ENCODE measurements at regions not wholly inside any gene's neighbourhood (a gene's known extent, or its start where the extent isn't known, plus 50 kb on each side); places are given as distances from the start of the nearest gene placed in this dataset.

GRCh38 chr4:25523405-25523804 is 132.2 kb upstream of the SLC34A2 start:
- Histone ChIP-seq H2AFZ (ENCODE audit: low read depth, low read length, severe bottlenecking) (no peak overlapping the region), H3K79me2 (ENCODE audit: insufficient read depth, low read length) (no peaks in the 10 kb centered on the region), H3K9ac (ENCODE audit: low read length) (no peak overlapping the region), H3K36me3 (ENCODE audit: low read length) (no peaks in the 10 kb centered on the region), H4K20me1 (ENCODE audit: low read depth, low read length) (no peaks in the 10 kb centered on the region), H3K9me3 (ENCODE audit: insufficient read depth, low read length) (no peaks in the 10 kb centered on the region), H3F3A (ENCODE audit: insufficient read depth) (no peaks in the 10 kb centered on the region), H3K27ac (ENCODE audit: low read depth, low read length) (no peak overlapping the region), H3K27me3 (ENCODE audit: low read length) (no peaks in the 10 kb centered on the region), H3K4me2 (ENCODE audit: low read depth, low read length, poor library complexity, severe bottlenecking) (no peak overlapping the region), H3K9me2 (replicated peaks; ENCODE audit: insufficient read depth, low read length) (no peaks in the 10 kb centered on the region), H3K4me3 (ENCODE audit: insufficient read depth, low read length, poor library complexity, severe bottlenecking) (no peak overlapping the region)
- TF ChIP-seq CTCF (IDR thresholded peaks at IDR 0.05; ENCODE audit: insufficient read depth, low read length, poor library complexity, severe bottlenecking) (no peak), EZH2phosphoT487 (conservative IDR thresholded peaks at IDR 0.05; ENCODE audit: low read length) (no peak)

- Histone ChIP-seq H3K4me2 (ENCODE audit: low read depth, low read length, poor library complexity, severe bottlenecking) (no peak overlapping the region), H3K27ac (ENCODE audit: low read depth, low read length) (no peak overlapping the region)
- no peak for TF ChIP-seq CTCF (IDR thresholded peaks at IDR 0.05; ENCODE audit: insufficient read depth, low read length, poor library complexity, severe bottlenecking)
- no peak for TF ChIP-seq EZH2phosphoT487 (conservative IDR thresholded peaks at IDR 0.05; ENCODE audit: low read length)
These were observed 131.0 kb upstream of the SLC34A2 start for GRCh38 chr4:25524663-25525062.

GRCh38 chr4:25525896-25526295 is 129.8 kb upstream of the SLC34A2 start:
- Histone ChIP-seq H3K9me2 (replicated peaks; ENCODE audit: insufficient read depth, low read length) (no peaks in the 10 kb centered on the region), H3F3A (ENCODE audit: insufficient read depth) (no peaks in the 10 kb centered on the region), H3K9me3 (ENCODE audit: insufficient read depth, low read length) (no peaks in the 10 kb centered on the region), H3K79me2 (ENCODE audit: insufficient read depth, low read length) (no peaks in the 10 kb centered on the region), H3K9ac (ENCODE audit: low read length) (no peak overlapping the region), H3K4me2 (ENCODE audit: low read depth, low read length, poor library complexity, severe bottlenecking) (no peak overlapping the region), H2AFZ (ENCODE audit: low read depth, low read length, severe bottlenecking) (no peak overlapping the region), H3K27me3 (ENCODE audit: low read length) (no peaks in the 10 kb centered on the region), H3K4me3 (ENCODE audit: insufficient read depth, low read length, poor library complexity, severe bottlenecking) (no peak overlapping the region), H4K20me1 (ENCODE audit: low read depth, low read length) (no peaks in the 10 kb centered on the region), H3K27ac (ENCODE audit: low read depth, low read length) (no peak overlapping the region), H3K36me3 (ENCODE audit: low read length) (no peaks in the 10 kb centered on the region)
- TF ChIP-seq EZH2phosphoT487 (conservative IDR thresholded peaks at IDR 0.05; ENCODE audit: low read length) (no peak), CTCF (IDR thresholded peaks at IDR 0.05; ENCODE audit: insufficient read depth, low read length, poor library complexity, severe bottlenecking) (no peak)

More at GRCh38 chr4:25524663-25525062, 131.0 kb upstream of the SLC34A2 start:
- Histone ChIP-seq H3K79me2 (ENCODE audit: insufficient read depth, low read length) (no peaks in the 10 kb centered on the region), H4K20me1 (ENCODE audit: low read depth, low read length) (no peaks in the 10 kb centered on the region), H3K9me3 (ENCODE audit: insufficient read depth, low read length) (no peaks in the 10 kb centered on the region), H3K4me3 (ENCODE audit: insufficient read depth, low read length, poor library complexity, severe bottlenecking) (no peak overlapping the region), H3K9me2 (replicated peaks; ENCODE audit: insufficient read depth, low read length) (no peaks in the 10 kb centered on the region), H3K36me3 (ENCODE audit: low read length) (no peaks in the 10 kb centered on the region), H3F3A (ENCODE audit: insufficient read depth) (no peaks in the 10 kb centered on the region), H3K9ac (ENCODE audit: low read length) (no peak overlapping the region), H2AFZ (ENCODE audit: low read depth, low read length, severe bottlenecking) (no peak overlapping the region), H3K27me3 (ENCODE audit: low read length) (no peaks in the 10 kb centered on the region)
